Kidney epithelial cell (primary cell): ENCODE measurements at regions not wholly inside any gene's neighbourhood (a gene's known extent, or its start where the extent isn't known, plus 50 kb on each side); places are given as distances from the start of the nearest gene placed in this dataset.

Source experiments
- DNase-seq: peaks from one replicate; pipeline ENCODE4 v3.0.0-alpha.2; 2010; ENCODE audit warnings: low read depth
- H3K27me3 ChIP-seq: 2 replicates; pipeline ENCODE4 v1.6.0; 2011; ENCODE audit warnings: low read length; ENCODE audit not compliant: control insufficient read depth, insufficient read depth
- H3K36me3 ChIP-seq: 2 replicates; pipeline ENCODE4 v1.5.1; 2011; ENCODE audit warnings: low read length; ENCODE audit not compliant: control insufficient read depth, insufficient read depth
- H3K4me3 ChIP-seq: 2 replicates; pipeline ENCODE4 v1.5.1; 2011; ENCODE audit warnings: low read depth, mild to moderate bottlenecking, control low read depth, low read length
- CTCF ChIP-seq: IDR thresholded peaks from 2 replicates; pipeline ENCODE4 v1.5.1; 2011; ENCODE audit warnings: mild to moderate bottlenecking, moderate library complexity, low read length, control low read depth, inconsistent platforms; ENCODE audit not compliant: insufficient read depth, poor library complexity, severe bottlenecking

DNA sequence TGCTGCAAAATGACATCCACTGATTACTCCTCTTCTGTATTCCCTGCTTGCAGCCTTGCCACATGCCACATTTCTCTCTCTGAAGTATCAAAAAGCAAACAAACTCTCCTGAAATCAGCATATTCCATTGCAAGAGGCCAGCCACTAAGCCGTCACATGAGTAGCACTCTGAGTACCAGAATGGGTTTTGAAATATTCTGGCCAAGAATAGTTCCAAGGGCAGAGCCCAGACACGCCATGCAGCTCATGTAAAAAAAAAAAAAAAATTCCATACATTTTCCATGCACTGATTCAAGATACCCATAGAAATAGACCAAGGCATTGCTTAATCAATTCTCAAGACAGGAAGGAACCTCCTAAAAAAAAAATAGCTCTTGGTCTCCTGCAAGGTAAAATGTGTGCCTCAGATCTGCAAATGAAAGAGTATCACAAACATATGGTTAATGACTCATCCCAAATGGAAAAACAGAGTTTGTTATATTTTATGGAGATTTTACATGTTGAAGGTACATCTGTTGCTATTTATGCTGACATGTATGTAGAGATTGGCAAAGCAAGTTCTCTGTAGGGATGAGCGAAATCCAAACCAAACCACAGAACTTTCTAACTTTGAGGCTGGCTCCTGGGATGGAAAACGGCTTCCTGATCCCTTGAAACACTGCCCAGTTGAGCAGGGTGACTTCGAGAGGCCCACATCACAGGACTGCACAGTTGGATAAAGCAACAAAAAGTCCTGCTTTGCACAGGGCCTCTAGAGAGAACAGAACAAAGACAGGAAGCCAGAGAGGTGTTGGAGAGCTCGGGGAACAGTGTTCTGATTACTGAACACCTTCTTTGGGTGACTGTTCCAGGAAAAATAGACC, 346.2 kb downstream of the ZNF521 start:
- no peaks in the 10 kb centered on the region for H3K27me3 ChIP-seq
- H3K4me3 ChIP-seq = no peak overlapping the region
- no peak for DNase-seq
- H3K36me3 ChIP-seq = no peaks in the 10 kb centered on the region
- TF ChIP-seq CTCF = no peak

DNA sequence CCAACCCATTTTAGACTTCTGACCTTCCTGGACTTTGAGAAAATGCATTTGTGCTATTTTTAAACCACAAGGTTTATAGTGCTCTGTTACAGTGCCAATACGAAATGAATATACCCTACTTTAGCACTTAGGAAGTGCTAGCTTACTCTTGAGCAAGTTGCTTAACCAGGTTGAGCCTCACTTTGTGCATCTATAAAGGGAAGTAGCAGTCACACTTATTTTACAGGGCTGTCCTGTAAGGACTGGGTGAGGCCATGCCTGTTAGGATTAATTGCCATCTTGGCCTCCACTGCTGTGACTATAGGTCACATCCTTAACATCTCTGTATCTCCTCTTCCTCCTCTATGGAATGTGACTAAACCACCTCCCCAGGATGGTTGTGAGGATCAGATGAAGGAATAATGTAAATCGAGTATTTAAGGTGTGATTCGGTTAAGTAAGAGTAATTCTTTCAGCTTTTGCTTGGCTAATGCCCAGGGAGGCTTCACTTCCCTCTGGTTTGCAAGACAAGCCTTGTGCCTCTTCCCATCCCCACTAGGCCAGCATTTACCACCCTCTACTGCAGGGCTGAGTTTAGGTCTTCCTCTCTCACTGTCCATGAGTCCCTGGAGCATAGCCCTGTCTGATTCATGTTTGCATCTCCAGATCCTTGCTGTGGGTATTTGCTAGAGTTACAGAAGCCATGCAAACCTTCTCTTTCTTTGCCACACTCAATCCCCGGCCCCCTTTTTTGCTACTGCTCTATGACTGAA, 341.2 kb downstream of the ZNF521 start:
- no peaks in the 10 kb centered on the region for H3K36me3 ChIP-seq
- TF ChIP-seq CTCF = no peak

More for the DNA sequence above, 341.2 kb downstream of the ZNF521 start:
- no peaks in the 10 kb centered on the region for H3K27me3 ChIP-seq
- no peak for DNase-seq
- no peak overlapping the region for H3K4me3 ChIP-seq
